Activated CD8-positive, alpha-beta T cell treated with anti-CD3 and anti-CD28 coated beads for 36 hours (primary cell): ENCODE measurements at regions not wholly inside any gene's neighbourhood (a gene's known extent, or its start where the extent isn't known, plus 50 kb on each side); places are given as distances from the start of the nearest gene placed in this dataset.

Experiments used
- ATAC-seq: fragments of 200-7000 bp; cut with Tn5 transposase; one replicate; pipeline ENCODE4 v1.10.0; 2021; ENCODE audit warnings: mild to moderate bottlenecking, moderate library complexity
- CTCF ChIA-PET: fragments of 350-600 bp; sonication (Branson Sonifier 250); formaldehyde crosslinking; loops from one replicate; lab custom pipeline; 2021; ENCODE audit warnings: antibody characterized with exemption; lab: Charles Lee
- POLR2A ChIA-PET: fragments of 350-600 bp; sonication (Branson Sonifier 250); formaldehyde crosslinking; loops from one replicate; lab custom pipeline; 2021; ENCODE audit warnings: antibody characterized with exemption; lab: Charles Lee
- DNase-seq: peaks from one replicate; pipeline ENCODE4 v3.0.0-alpha.2; 2020
- H3K27ac Mint-ChIP-seq: one replicate; pipeline ENCODE4 v1.8.0; 2021; ENCODE audit warnings: mild to moderate bottlenecking, mixed read lengths
- H3K27me3 Mint-ChIP-seq: one replicate; pipeline ENCODE4 v1.8.0; 2021; ENCODE audit warnings: mixed read lengths
- H3K36me3 Mint-ChIP-seq: one replicate; pipeline ENCODE4 v1.8.0; 2021; ENCODE audit warnings: low read depth, mixed read lengths
- H3K4me1 Mint-ChIP-seq: one replicate; pipeline ENCODE4 v1.8.0; 2021; ENCODE audit warnings: low read depth, mixed read lengths
- H3K4me3 Mint-ChIP-seq: one replicate; pipeline ENCODE4 v1.8.0; 2021; ENCODE audit warnings: mild to moderate bottlenecking, moderate library complexity, mixed read lengths
- H3K9me3 Mint-ChIP-seq: one replicate; pipeline ENCODE4 v1.8.0; 2021; ENCODE audit warnings: mixed read lengths
- CTCF ChIP-seq: fragments of 200-600 bp; IDR thresholded peaks from one replicate; pipeline ENCODE4 v1.8.0; 2022; ENCODE audit warnings: antibody characterized with exemption, mild to moderate bottlenecking
- intact Hi-C: fragments of 100-400 bp; cut with micrococcal nuclease; formaldehyde crosslinking; loops from one replicate; pipeline ENCODE4 v1.10.0; 2022

- no peaks in the 10 kb centered on the region for H3K4me1 Mint-ChIP-seq
- ATAC-seq (no peak), DNase-seq (no peak)
- intact Hi-C loops: no loop called here
- H3K27ac Mint-ChIP-seq: no peak overlapping the region
- no peaks in the 10 kb centered on the region for H3K27me3 Mint-ChIP-seq
- no peak overlapping the region for H3K4me3 Mint-ChIP-seq
- no peaks in the 10 kb centered on the region for H3K36me3 Mint-ChIP-seq
- TF ChIP-seq CTCF: no peak
- CTCF ChIA-PET: no interaction called here
- peaks cover 1% of the 10 kb centered on the region for H3K9me3 Mint-ChIP-seq
- POLR2A ChIA-PET: no interaction called here
Measured at GRCh38 chr20:6560978-6561377, 206.5 kb upstream of the BMP2 start.

GRCh38 chr20:6559791-6560190 is 207.7 kb upstream of the BMP2 start:
- H3K9me3 Mint-ChIP-seq: peaks cover 1% of the 10 kb centered on the region
- CTCF ChIA-PET: no interaction called here

GRCh38 chr20:6558341-6558740 is 209.1 kb upstream of the BMP2 start:
- H3K4me3 Mint-ChIP-seq: no peak overlapping the region
- no peaks in the 10 kb centered on the region for H3K27me3 Mint-ChIP-seq
- POLR2A ChIA-PET: no interaction called here
- ATAC-seq: no peak
- H3K9me3 Mint-ChIP-seq: peaks cover 1% of the 10 kb centered on the region
- no peaks in the 10 kb centered on the region for H3K36me3 Mint-ChIP-seq
- intact Hi-C loops: no loop called here
- CTCF ChIA-PET: no interaction called here
- H3K27ac Mint-ChIP-seq: no peak overlapping the region
- DNase-seq: no peak
- no peaks in the 10 kb centered on the region for H3K4me1 Mint-ChIP-seq
- no peak for TF ChIP-seq CTCF

More at GRCh38 chr20:6559791-6560190, 207.7 kb upstream of the BMP2 start:
- TF ChIP-seq CTCF: no peak
- DNase-seq (no peak), ATAC-seq (no peak)
- Mint-ChIP-seq H3K27ac (no peak overlapping the region), H3K4me3 (no peak overlapping the region), H3K36me3 (no peaks in the 10 kb centered on the region), H3K27me3 (no peaks in the 10 kb centered on the region), H3K4me1 (no peaks in the 10 kb centered on the region)
- POLR2A ChIA-PET: no interaction called here
- intact Hi-C loops: no loop called here

GRCh38 chr20:6533761-6534479 is 233.6 kb upstream of the BMP2 start:
- Mint-ChIP-seq H3K36me3 (no peaks in the 10 kb centered on the region), H3K4me3 (no peak overlapping the region), H3K4me1 (no peaks in the 10 kb centered on the region), H3K9me3 (peaks cover 2% of the 10 kb centered on the region), H3K27me3 (no peaks in the 10 kb centered on the region), H3K27ac (no peak overlapping the region)
- intact Hi-C loops: no loop called here
- POLR2A ChIA-PET: no interaction called here
- ATAC-seq: no peak
- no peak for TF ChIP-seq CTCF
- DNase-seq: no peak
- CTCF ChIA-PET: no interaction called here

GRCh38 chr20:6533351-6533750 is 234.1 kb upstream of the BMP2 start:
- ChIA-PET CTCF (no interaction called here), POLR2A (no interaction called here)
- H3K27ac Mint-ChIP-seq: no peak overlapping the region
- H3K27me3 Mint-ChIP-seq: no peaks in the 10 kb centered on the region
- H3K4me1 Mint-ChIP-seq: no peaks in the 10 kb centered on the region
- intact Hi-C loops: no loop called here
- peaks cover under 1% of the 10 kb centered on the region for H3K9me3 Mint-ChIP-seq
- no peak for TF ChIP-seq CTCF
- H3K36me3 Mint-ChIP-seq: no peaks in the 10 kb centered on the region
- no peak for DNase-seq
- no peak overlapping the region for H3K4me3 Mint-ChIP-seq
- no peak for ATAC-seq
